Cardiac septum (tissue), 1 donor: ENCODE measurements at regions not wholly inside any gene's neighbourhood (a gene's known extent, or its start where the extent isn't known, plus 50 kb on each side); places are given as distances from the start of the nearest gene placed in this dataset.
"Not testable (repeated sequence)": the region's sequence is repeated elsewhere in the genome, so short reads cannot be mapped to it uniquely, and the experiment has no call there.

ENCODE experiments used
- DNase-seq: peaks from one replicate; pipeline ENCODE4 v3.0.0-alpha.2; 2020; ENCODE audit warnings: low spot score
- intact Hi-C: fragments of 100-400 bp; cut with DNase I; formaldehyde crosslinking; loops from one replicate; pipeline ENCODE4 v1.14.0; 2022
- donor health status: DM: no; HTN: no; CAD: no.

- intact Hi-C loops = no loop called here
These were observed 373.5 kb upstream of the CHST9 start for GRCh38 chr18:27558388-27559155.

GRCh38 chr18:27556741-27557140 lies 371.6 kb upstream of the CHST9 start:
- no peak for DNase-seq
- intact Hi-C loops = no loop called here

More at GRCh38 chr18:27558388-27559155, 373.5 kb upstream of the CHST9 start:
- no peak for DNase-seq

GRCh38 chr18:27549335-27550039 lies 364.4 kb upstream of the CHST9 start:
- intact Hi-C loops = no loop called here
- DNase-seq = no peak

- no peak for DNase-seq
- intact Hi-C loops = no loop called here
These were observed 361.9 kb upstream of the CHST9 start for GRCh38 chr18:27546991-27547390.

- intact Hi-C loops = no loop called here
These were observed 359.1 kb upstream of the CHST9 start for GRCh38 chr18:27544206-27544605.

GRCh38 chr18:27541293-27541692 lies 356.2 kb upstream of the CHST9 start:
- intact Hi-C loops = no loop called here
- DNase-seq = no peak

More at GRCh38 chr18:27544206-27544605, 359.1 kb upstream of the CHST9 start:
- no peak for DNase-seq

GRCh38 chr18:27540111-27540510 lies 355.0 kb upstream of the CHST9 start:
- intact Hi-C loops = no loop called here
- no peak for DNase-seq

GRCh38 chr18:27528925-27529521 lies 343.9 kb upstream of the CHST9 start:
- intact Hi-C loops = no loop called here
- no peak for DNase-seq

- intact Hi-C loops = no loop called here
- no peak for DNase-seq
These were observed 342.7 kb upstream of the CHST9 start for GRCh38 chr18:27527856-27528255.

- DNase-seq = no peak
- intact Hi-C loops = no loop called here
These were observed 335.3 kb upstream of the CHST9 start for GRCh38 chr18:27520401-27520800.

GRCh38 chr18:27510036-27510633 lies 325.0 kb upstream of the CHST9 start:
- intact Hi-C loops, DNase-seq: not testable (repeated sequence)

- intact Hi-C loops = no loop called here
- DNase-seq = no peak
These were observed 316.6 kb upstream of the CHST9 start for GRCh38 chr18:27501671-27502070.

- DNase-seq = no peak
- intact Hi-C loops = no loop called here
These were observed 315.4 kb upstream of the CHST9 start for GRCh38 chr18:27500531-27500930.

GRCh38 chr18:27497246-27497645 lies 312.1 kb upstream of the CHST9 start:
- DNase-seq = no peak
- intact Hi-C loops = no loop called here

- no peak for DNase-seq
These were observed 308.1 kb upstream of the CHST9 start for GRCh38 chr18:27493182-27493581.

GRCh38 chr18:27491772-27492171 lies 306.7 kb upstream of the CHST9 start:
- intact Hi-C loops = no loop called here
- no peak for DNase-seq

More at GRCh38 chr18:27493182-27493581, 308.1 kb upstream of the CHST9 start:
- intact Hi-C loops = no loop called here

GRCh38 chr18:27483276-27483675 lies 298.2 kb upstream of the CHST9 start:
- DNase-seq = no peak
- intact Hi-C loops = no loop called here

GRCh38 chr18:27478459-27478858 lies 293.4 kb upstream of the CHST9 start:
- intact Hi-C loops = no loop called here
- DNase-seq = no peak

- no peak for DNase-seq
- intact Hi-C loops = no loop called here
These were observed 288.2 kb upstream of the CHST9 start for GRCh38 chr18:27473318-27473717.

GRCh38 chr18:27467073-27467472 lies 282.0 kb upstream of the CHST9 start:
- intact Hi-C loops = no loop called here
- no peak for DNase-seq
